H9 (cell line): ENCODE measurements at regions not wholly inside any gene's neighbourhood (a gene's known extent, or its start where the extent isn't known, plus 50 kb on each side); places are given as distances from the start of the nearest gene placed in this dataset.

Experiments
- DNase-seq: peaks from one replicate; pipeline ENCODE4 v3.0.0-alpha.2; 2017
- H2AFZ ChIP-seq: one replicate; pipeline ENCODE4 v1.6.1; 2013; ENCODE audit warnings: mild to moderate bottlenecking, low read length, control low read depth, moderate library complexity
- H2AK5ac ChIP-seq: 2 replicates; pipeline ENCODE4 v1.6.1; 2013; ENCODE audit warnings: low read length, control low read depth, mixed read lengths; ENCODE audit not compliant: insufficient read length
- H2BK120ac ChIP-seq: one replicate; pipeline ENCODE4 v1.6.1; 2013; ENCODE audit warnings: low read depth, mild to moderate bottlenecking, low read length, control low read depth, inconsistent platforms; ENCODE audit not compliant: poor library complexity, severe bottlenecking
- H2BK12ac ChIP-seq: 2 replicates; pipeline ENCODE4 v1.6.1; 2013; ENCODE audit warnings: low read length, control low read depth, mixed read lengths, low read depth; ENCODE audit not compliant: insufficient read length
- H2BK15ac ChIP-seq: 2 replicates; pipeline ENCODE4 v1.6.1; 2013; ENCODE audit warnings: low read depth, low read length, control low read depth
- H2BK20ac ChIP-seq: one replicate; pipeline ENCODE4 v1.6.1; 2013; ENCODE audit warnings: low read depth, mild to moderate bottlenecking, low read length, control low read depth, inconsistent platforms; ENCODE audit not compliant: poor library complexity, severe bottlenecking
- H2BK5ac ChIP-seq: 2 replicates; pipeline ENCODE4 v1.6.1; 2013; ENCODE audit warnings: low read length, control low read depth, mixed read lengths; ENCODE audit not compliant: insufficient read length
- H3K14ac ChIP-seq: 2 replicates; pipeline ENCODE4 v1.6.1; 2013; ENCODE audit warnings: low read length, control low read depth; ENCODE audit not compliant: insufficient read depth
- H3K18ac ChIP-seq: 2 replicates; pipeline ENCODE4 v1.6.1; 2013; ENCODE audit warnings: low read depth, mild to moderate bottlenecking, mixed read lengths, low read length, control low read depth; ENCODE audit not compliant: insufficient read length
- H3K23ac ChIP-seq: 2 replicates; pipeline ENCODE4 v1.6.1; 2013; ENCODE audit warnings: low read length, control low read depth, mixed read lengths, low read depth; ENCODE audit not compliant: insufficient read length
- H3K23me2 ChIP-seq: 2 replicates; pipeline ENCODE4 v1.6.1; 2013; ENCODE audit warnings: low read depth, mild to moderate bottlenecking, mixed read lengths, low read length, control low read depth; ENCODE audit not compliant: insufficient read length, poor library complexity, severe bottlenecking
- H3K27ac ChIP-seq: 2 replicates; pipeline ENCODE4 v1.5.1; 2013; ENCODE audit warnings: low read length, control low read depth, mixed read lengths, low read depth; ENCODE audit not compliant: insufficient read length
- H3K27me3 ChIP-seq: 2 replicates; pipeline ENCODE4 v1.6.1; 2013; ENCODE audit warnings: low read length, control low read depth, inconsistent platforms; ENCODE audit not compliant: insufficient read depth
- H3K4ac ChIP-seq: 2 replicates; pipeline ENCODE4 v1.6.1; 2013; ENCODE audit warnings: low read depth, mild to moderate bottlenecking, control low read depth, inconsistent platforms, low read length, moderate library complexity
- H3K4me1 ChIP-seq: 2 replicates; pipeline ENCODE4 v1.6.1; 2013; ENCODE audit warnings: low read length, control low read depth, inconsistent platforms; ENCODE audit not compliant: insufficient read depth
- H3K4me2 ChIP-seq: 2 replicates; pipeline ENCODE4 v1.6.1; 2013; ENCODE audit warnings: low read length, control low read depth, mixed read lengths; ENCODE audit not compliant: insufficient read length, insufficient read depth
- H3K56ac ChIP-seq: 2 replicates; pipeline ENCODE4 v1.6.1; 2013; ENCODE audit warnings: low read depth, mild to moderate bottlenecking, mixed read lengths, low read length, control low read depth; ENCODE audit not compliant: insufficient read length
- H3K79me1 ChIP-seq: 2 replicates; pipeline ENCODE4 v1.6.1; 2013; ENCODE audit warnings: low read depth, mild to moderate bottlenecking, moderate library complexity, low read length, control low read depth, inconsistent platforms; ENCODE audit not compliant: insufficient read depth, poor library complexity, severe bottlenecking
- H3K79me2 ChIP-seq: 2 replicates; pipeline ENCODE4 v1.6.1; 2013; ENCODE audit warnings: low read length, control low read depth, inconsistent platforms; ENCODE audit not compliant: insufficient read depth
- H3K9ac ChIP-seq: 2 replicates; pipeline ENCODE4 v1.6.1; 2013; ENCODE audit warnings: low read length, control low read depth, mixed read lengths; ENCODE audit not compliant: insufficient read length; ENCODE audit errors: extremely low read depth
- H3K9me3 ChIP-seq: one replicate; pipeline ENCODE4 v1.6.1; 2013; ENCODE audit warnings: low read depth, low read length, inconsistent platforms; ENCODE audit not compliant: control insufficient read depth
- H3T11ph ChIP-seq: one replicate; pipeline ENCODE4 v1.6.1; 2013; ENCODE audit warnings: mild to moderate bottlenecking, low read length, control low read depth, inconsistent platforms
- H4K20me1 ChIP-seq: one replicate; pipeline ENCODE4 v1.6.1; 2013; ENCODE audit not compliant: control insufficient read depth, insufficient read length, insufficient read depth
- H4K5ac ChIP-seq: 2 replicates; pipeline ENCODE4 v1.6.1; 2013; ENCODE audit warnings: low read depth, mild to moderate bottlenecking, mixed read lengths, low read length, control low read depth; ENCODE audit not compliant: insufficient read length
- H4K8ac ChIP-seq: replicated peaks from 2 replicates; pipeline ENCODE4 v1.6.1; 2013; ENCODE audit warnings: low read length, control low read depth, mixed read lengths, low read depth; ENCODE audit not compliant: insufficient read length
- H4K91ac ChIP-seq: 2 replicates; pipeline ENCODE4 v1.6.1; 2013; ENCODE audit warnings: low read depth, mild to moderate bottlenecking, moderate library complexity, mixed read lengths, low read length, control low read depth; ENCODE audit not compliant: insufficient read length
- H3K27ac Mint-ChIP-seq, 3 experiments: 2 replicates in 2 of 3; 3 replicates in 1 of 3; pipeline ENCODE4 v1.8.0; 2020 to 2021; ENCODE audit warnings: mixed read lengths in 3 of 3, mild to moderate bottlenecking in 1 of 3, moderate library complexity in 1 of 3
- H3K27me3 Mint-ChIP-seq: 2 replicates; pipeline ENCODE4 v1.8.0; 2021; ENCODE audit warnings: low read depth, mild to moderate bottlenecking, moderate library complexity, mixed read lengths
- H3K36me3 Mint-ChIP-seq, 3 experiments: 2 replicates in 2 of 3; 3 replicates in 1 of 3; pipeline ENCODE4 v1.8.0; 2020 to 2021; ENCODE audit warnings: low read depth in 3 of 3, mixed read lengths in 3 of 3; ENCODE audit not compliant: insufficient read depth in 1 of 3
- H3K4me1 Mint-ChIP-seq, 2 experiments: 2 replicates each; pipeline ENCODE4 v1.8.0; 2020; ENCODE audit warnings: mixed read lengths in 2 of 2
- H3K4me3 Mint-ChIP-seq, 2 experiments: 2 replicates in 1 of 2; 3 replicates in 1 of 2; pipeline ENCODE4 v1.8.0; 2020 to 2021; ENCODE audit warnings: mild to moderate bottlenecking in 2 of 2, mixed read lengths in 2 of 2, moderate library complexity in 1 of 2
- H3K9me3 Mint-ChIP-seq, 2 experiments: 2 replicates in 1 of 2; 3 replicates in 1 of 2; pipeline ENCODE4 v1.8.0; 2020; ENCODE audit warnings: mild to moderate bottlenecking in 2 of 2, mixed read lengths in 2 of 2, moderate library complexity in 1 of 2
- WGBS: extraction: QIAGEN DNeasy Blood & Tissue Kit; methylation state at CpG from one replicate; pipeline ENCODE4 v1.1.7; 2013; ENCODE audit warnings: missing lambda C conversion rate, low lambda C conversion rate, mixed read lengths; ENCODE audit not compliant: insufficient read length; ENCODE audit errors: extremely low coverage; 5-methylcytosine and 5-hydroxymethylcytosine counted together
- TF ChIP-seq, protein P1 (sequence below): fragments of 200-600 bp; sonication (generic); conservative IDR thresholded peaks from 3 replicates; pipeline ENCODE4 v1.8.0; 2021; ENCODE audit warnings: antibody characterized with exemption, mild to moderate bottlenecking

DNA sequence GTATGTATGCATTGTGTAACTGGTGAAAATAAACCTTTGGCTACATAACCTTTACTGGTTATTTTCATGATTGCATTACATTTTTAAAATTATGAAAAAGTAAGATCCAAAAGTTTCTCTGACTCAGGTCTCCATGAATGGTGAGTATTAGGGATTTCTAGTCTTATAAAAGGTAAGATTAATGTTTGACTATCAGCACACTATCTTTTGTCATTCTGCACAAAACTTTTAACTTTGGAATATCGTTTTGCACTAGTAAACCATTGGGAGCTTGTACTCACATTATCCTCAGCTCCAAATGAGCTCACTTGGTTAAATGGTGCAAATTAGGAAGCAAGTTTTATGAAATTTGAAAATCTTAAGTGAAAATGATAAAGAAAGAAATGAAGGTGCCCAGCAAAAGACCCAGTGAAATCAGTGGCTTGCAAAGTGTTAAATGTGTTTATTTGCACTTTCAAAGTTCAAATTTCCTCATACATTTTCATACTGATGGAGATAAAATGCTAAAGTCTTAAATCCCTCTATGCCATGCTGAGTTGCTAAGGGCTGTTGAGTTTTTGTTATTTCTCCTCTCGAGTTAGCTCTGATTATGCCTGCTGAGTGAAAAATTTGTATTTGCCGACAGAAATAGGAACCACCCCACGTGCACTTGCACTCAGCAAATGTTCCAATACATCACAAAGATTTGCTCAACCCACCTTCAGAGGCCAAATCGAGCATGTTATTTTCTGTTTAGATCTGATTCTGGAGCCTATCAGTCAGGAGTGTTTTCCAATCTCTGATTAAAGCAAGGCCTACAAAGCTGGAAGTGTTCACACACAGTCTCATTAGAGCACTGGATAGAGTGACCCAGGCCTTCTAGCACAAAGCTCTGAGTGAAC lies 885.7 kb downstream of the NR2F1-AS1 start:
- H3K23me2 ChIP-seq = no peaks in the 10 kb centered on the region
- H3T11ph ChIP-seq = no peak overlapping the region
- H3K27ac Mint-ChIP-seq = no peak overlapping the region
- no peak overlapping the region for H3K4me3 Mint-ChIP-seq
- no peak overlapping the region for H2BK15ac ChIP-seq
- no peak overlapping the region for H2AFZ ChIP-seq
- H3K23ac ChIP-seq = no peak overlapping the region
- no peak overlapping the region for H2BK12ac ChIP-seq
- no peaks in the 10 kb centered on the region for H3K79me2 ChIP-seq
- H4K91ac ChIP-seq = no peak overlapping the region
- H3K27me3 ChIP-seq = no peaks in the 10 kb centered on the region
- no peak overlapping the region for H4K8ac ChIP-seq
- peaks cover 4 to 6% of the 10 kb centered on the region in 2 experiments for H3K4me1 Mint-ChIP-seq
- no peak overlapping the region for H2AK5ac ChIP-seq
- DNase-seq = no peak
- H3K27me3 Mint-ChIP-seq = no peaks in the 10 kb centered on the region
- no peak overlapping the region for H3K4ac ChIP-seq
- no CpG with 5 or more reads among the region's 5 CpGs for WGBS
- H2BK120ac ChIP-seq = no peak overlapping the region
- H3K79me1 ChIP-seq = no peaks in the 10 kb centered on the region
- no peaks in the 10 kb centered on the region for H3K4me1 ChIP-seq
- no peak overlapping the region for H3K14ac ChIP-seq
- H3K27ac ChIP-seq = no peak overlapping the region
- peaks cover 3 to 5% of the 10 kb centered on the region in 2 experiments; a peak in 3 of 5 replicates for H3K9me3 Mint-ChIP-seq
- H3K36me3 Mint-ChIP-seq = 0 out of 7 replicates have a peak, but pooled peaks cover 0 to 5% (median 0%) of the 10 kb centered on the region in 3 experiments
- no peaks in the 10 kb centered on the region for H3K9me3 ChIP-seq
- no peaks in the 10 kb centered on the region for H4K20me1 ChIP-seq
- H2BK20ac ChIP-seq = no peak overlapping the region
- no peak overlapping the region for H3K9ac ChIP-seq
- H3K56ac ChIP-seq = no peak overlapping the region
- H3K4me2 ChIP-seq = no peak overlapping the region
- TF ChIP-seq, protein P1, sequence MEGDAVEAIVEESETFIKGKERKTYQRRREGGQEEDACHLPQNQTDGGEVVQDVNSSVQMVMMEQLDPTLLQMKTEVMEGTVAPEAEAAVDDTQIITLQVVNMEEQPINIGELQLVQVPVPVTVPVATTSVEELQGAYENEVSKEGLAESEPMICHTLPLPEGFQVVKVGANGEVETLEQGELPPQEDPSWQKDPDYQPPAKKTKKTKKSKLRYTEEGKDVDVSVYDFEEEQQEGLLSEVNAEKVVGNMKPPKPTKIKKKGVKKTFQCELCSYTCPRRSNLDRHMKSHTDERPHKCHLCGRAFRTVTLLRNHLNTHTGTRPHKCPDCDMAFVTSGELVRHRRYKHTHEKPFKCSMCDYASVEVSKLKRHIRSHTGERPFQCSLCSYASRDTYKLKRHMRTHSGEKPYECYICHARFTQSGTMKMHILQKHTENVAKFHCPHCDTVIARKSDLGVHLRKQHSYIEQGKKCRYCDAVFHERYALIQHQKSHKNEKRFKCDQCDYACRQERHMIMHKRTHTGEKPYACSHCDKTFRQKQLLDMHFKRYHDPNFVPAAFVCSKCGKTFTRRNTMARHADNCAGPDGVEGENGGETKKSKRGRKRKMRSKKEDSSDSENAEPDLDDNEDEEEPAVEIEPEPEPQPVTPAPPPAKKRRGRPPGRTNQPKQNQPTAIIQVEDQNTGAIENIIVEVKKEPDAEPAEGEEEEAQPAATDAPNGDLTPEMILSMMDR = no peak
- no peak overlapping the region for H3K18ac ChIP-seq
- H2BK5ac ChIP-seq = no peak overlapping the region
- no peak overlapping the region for H4K5ac ChIP-seq
